ENCODE measurements at regions not wholly inside any gene's neighbourhood (a gene's known extent, or its start where the extent isn't known, plus 50 kb on each side); places are given as distances from the start of the nearest gene placed in this dataset.

DNA sequence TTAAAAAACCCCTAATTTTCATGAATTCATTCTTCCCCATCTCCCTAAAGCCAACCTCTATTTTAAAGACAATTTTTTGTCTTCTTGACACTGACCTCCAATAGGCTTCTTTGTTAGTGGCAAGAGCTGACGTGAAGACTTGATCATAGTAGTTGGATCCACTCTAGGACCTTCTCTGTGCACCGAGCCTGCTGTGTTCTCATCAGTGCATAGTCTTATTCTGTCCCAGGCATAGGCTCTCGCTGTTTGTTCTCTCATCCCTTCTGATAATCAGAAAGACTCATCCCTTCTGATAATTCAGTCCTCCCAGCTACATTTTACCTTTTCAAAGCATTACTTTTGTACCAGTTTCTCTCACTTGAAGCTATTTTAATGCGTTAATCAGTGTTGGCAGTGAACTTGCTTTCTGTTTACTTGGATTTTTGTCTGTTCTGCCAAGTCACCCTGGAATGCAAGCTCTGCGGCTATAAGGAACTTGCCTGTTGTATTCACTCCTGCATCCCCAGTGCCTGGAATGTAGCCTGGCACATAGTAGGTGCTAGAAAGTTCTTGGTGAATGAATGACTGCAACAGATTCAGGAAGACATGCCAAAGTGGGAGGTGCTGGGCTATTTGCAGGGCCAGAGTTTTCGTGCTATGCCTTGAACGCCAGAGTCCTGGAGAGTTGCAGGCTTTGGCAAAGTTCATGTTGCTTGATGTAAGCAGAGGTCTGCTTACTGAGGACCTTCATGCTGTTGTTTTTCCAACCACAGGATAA is 147.6 kb upstream of the MPHOSPH6 start:
- peaks cover 5% of the 10 kb centered on the region for H3K27me3 Mint-ChIP-seq
- CTCF ChIA-PET = no interaction called here

GRCh38 chr16:82313754-82314153 is 143.7 kb upstream of the MPHOSPH6 start:
- H3K27me3 Mint-ChIP-seq = peaks cover 15% of the 10 kb centered on the region
- DNase-seq = no peak
- ChIA-PET POLR2A (no interaction called here), CTCF (no interaction called here)
- intact Hi-C loops (cut with DNase I, micrococcal nuclease) = no loop called here
- H3K4me1 Mint-ChIP-seq = no peaks in the 10 kb centered on the region
- no peak for ATAC-seq
- no peaks in the 10 kb centered on the region for H3K36me3 Mint-ChIP-seq (ENCODE audit: low read depth)
- no peaks in the 10 kb centered on the region for H3K9me3 Mint-ChIP-seq (ENCODE audit: low read depth)
- H3K4me3 Mint-ChIP-seq = no peak overlapping the region
- no peak overlapping the region for H3K27ac Mint-ChIP-seq

More for the DNA sequence above, 147.6 kb upstream of the MPHOSPH6 start:
- ATAC-seq = no peak
- DNase-seq = no peak
- no peaks in the 10 kb centered on the region for H3K4me1 Mint-ChIP-seq
- H3K4me3 Mint-ChIP-seq = no peak overlapping the region
- H3K27ac Mint-ChIP-seq = no peak overlapping the region
- no peaks in the 10 kb centered on the region for H3K9me3 Mint-ChIP-seq (ENCODE audit: low read depth)
- intact Hi-C loops (cut with DNase I, micrococcal nuclease) = no loop called here
- H3K36me3 Mint-ChIP-seq (ENCODE audit: low read depth) = no peaks in the 10 kb centered on the region
- POLR2A ChIA-PET = no interaction called here

- ChIA-PET POLR2A (no interaction called here), CTCF (no interaction called here)
- ATAC-seq (no peak), DNase-seq (no peak)
- Mint-ChIP-seq H3K27me3 (peaks cover 15% of the 10 kb centered on the region), H3K4me1 (no peaks in the 10 kb centered on the region), H3K27ac (no peak overlapping the region), H3K36me3 (ENCODE audit: low read depth) (no peaks in the 10 kb centered on the region), H3K9me3 (ENCODE audit: low read depth) (no peaks in the 10 kb centered on the region), H3K4me3 (no peak overlapping the region)
- intact Hi-C loops (cut with DNase I, micrococcal nuclease) = no loop called here
These were observed 141.5 kb upstream of the MPHOSPH6 start for GRCh38 chr16:82311528-82311927.

- H3K4me1 Mint-ChIP-seq = no peaks in the 10 kb centered on the region
- ChIA-PET CTCF (no interaction called here), POLR2A (no interaction called here)
- H3K9me3 Mint-ChIP-seq (ENCODE audit: low read depth) = no peaks in the 10 kb centered on the region
- H3K27me3 Mint-ChIP-seq = peaks cover 2% of the 10 kb centered on the region
- no peak overlapping the region for H3K4me3 Mint-ChIP-seq
- intact Hi-C loops (cut with DNase I, micrococcal nuclease) = no loop called here
- H3K36me3 Mint-ChIP-seq (ENCODE audit: low read depth) = no peaks in the 10 kb centered on the region
- ATAC-seq = no peak
- no peak overlapping the region for H3K27ac Mint-ChIP-seq
- peak; percentile 5 for DNase-seq
These were observed 132.2 kb upstream of the MPHOSPH6 start for GRCh38 chr16:82302042-82302727.

- DNase-seq = peak; percentile 13
- POLR2A ChIA-PET = interaction anchor here (0.5 kb wide), 1 partner anchor 1104 kb away, joined by 3 read pairs; no protein-coding TSS in a partner anchor
- no peaks in the 10 kb centered on the region for H3K36me3 Mint-ChIP-seq (ENCODE audit: low read depth)
- H3K9me3 Mint-ChIP-seq (ENCODE audit: low read depth) = no peaks in the 10 kb centered on the region
- H3K27me3 Mint-ChIP-seq = peaks cover 2% of the 10 kb centered on the region
- no peak overlapping the region for H3K27ac Mint-ChIP-seq
- H3K4me3 Mint-ChIP-seq = no peak overlapping the region
- intact Hi-C loops (cut with DNase I, micrococcal nuclease) = no loop called here
- CTCF ChIA-PET = no interaction called here
- ATAC-seq = peak; percentile 37
- H3K4me1 Mint-ChIP-seq = no peaks in the 10 kb centered on the region
These were observed 131.2 kb upstream of the MPHOSPH6 start for GRCh38 chr16:82301146-82301755.

DNA sequence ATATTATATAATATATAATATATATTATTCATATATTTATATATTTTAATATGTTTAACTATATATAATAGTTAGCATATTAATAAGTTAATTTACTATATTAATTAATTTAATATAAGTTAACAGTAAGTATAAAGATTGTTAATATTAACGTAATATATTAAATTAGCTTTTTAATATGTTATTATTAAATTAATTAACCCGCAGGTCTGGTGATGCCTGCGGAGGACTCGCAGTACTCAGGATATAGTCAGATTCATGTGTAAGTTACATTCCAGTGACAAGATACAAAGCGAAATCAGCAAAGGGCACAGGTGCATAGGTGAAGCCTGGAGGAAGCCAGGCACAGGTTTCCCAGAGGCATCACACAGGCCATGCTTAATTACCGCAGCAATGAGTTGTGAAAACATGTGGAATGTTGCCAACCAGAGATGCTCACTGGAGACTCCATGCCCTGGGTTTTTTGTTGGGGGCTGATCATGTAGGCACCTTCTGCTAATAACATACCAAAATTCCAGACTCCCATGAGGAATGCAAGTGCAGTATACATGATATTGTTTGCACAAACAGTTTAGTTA is 130.4 kb upstream of the MPHOSPH6 start:
- H3K36me3 Mint-ChIP-seq (ENCODE audit: low read depth) = no peaks in the 10 kb centered on the region
- peak; percentile 9 for DNase-seq
- intact Hi-C loops (cut with DNase I, micrococcal nuclease) = no loop called here
- H3K4me1 Mint-ChIP-seq = no peaks in the 10 kb centered on the region
- H3K4me3 Mint-ChIP-seq = no peak overlapping the region
- ATAC-seq = peak; percentile 35
- no peak overlapping the region for H3K27ac Mint-ChIP-seq
- H3K27me3 Mint-ChIP-seq = peaks cover 2% of the 10 kb centered on the region
- CTCF ChIA-PET = no interaction called here
- POLR2A ChIA-PET = interaction anchor here (0.5 kb wide), 1 partner anchor 1105 kb away, joined by 3 read pairs; no protein-coding TSS in a partner anchor
- no peaks in the 10 kb centered on the region for H3K9me3 Mint-ChIP-seq (ENCODE audit: low read depth)

GRCh38 chr16:82298472-82298871 is 128.4 kb upstream of the MPHOSPH6 start:
- H3K4me1 Mint-ChIP-seq = no peaks in the 10 kb centered on the region
- intact Hi-C loops (cut with DNase I, micrococcal nuclease) = no loop called here
- no peak overlapping the region for H3K4me3 Mint-ChIP-seq
- DNase-seq (no peak), ATAC-seq (peak; percentile 47)
- peaks cover 7% of the 10 kb centered on the region for H3K27me3 Mint-ChIP-seq
- H3K9me3 Mint-ChIP-seq (ENCODE audit: low read depth) = no peaks in the 10 kb centered on the region
- CTCF ChIA-PET = no interaction called here
- no peaks in the 10 kb centered on the region for H3K36me3 Mint-ChIP-seq (ENCODE audit: low read depth)
- POLR2A ChIA-PET = no interaction called here
- H3K27ac Mint-ChIP-seq = no peak overlapping the region

- POLR2A ChIA-PET = no interaction called here
These were observed 125.5 kb upstream of the MPHOSPH6 start for GRCh38 chr16:82295290-82296201.

DNA sequence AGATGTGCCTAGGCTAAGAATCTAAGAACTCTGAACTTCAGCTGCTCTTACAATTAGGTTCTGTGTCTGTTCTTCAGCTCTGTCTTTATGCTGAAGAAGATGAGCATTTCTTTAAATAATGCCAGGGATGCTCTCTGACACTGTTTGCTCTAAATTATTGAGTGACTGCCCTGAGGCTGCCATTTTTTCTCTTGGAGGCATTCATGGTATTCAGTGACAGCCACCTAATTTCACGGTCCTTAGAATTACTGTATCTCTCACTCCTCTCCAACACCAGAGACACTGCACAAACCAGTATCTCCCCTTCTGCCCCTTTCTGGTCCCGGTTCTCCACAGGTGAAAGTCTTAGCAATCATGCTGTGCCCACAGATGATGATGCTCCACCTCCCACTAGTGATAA is 123.6 kb upstream of the MPHOSPH6 start:
- intact Hi-C loops (cut with DNase I, micrococcal nuclease) = no loop called here
- no peak for ATAC-seq
- no peak overlapping the region for H3K4me3 Mint-ChIP-seq
- DNase-seq = no peak
- POLR2A ChIA-PET = no interaction called here
- peaks cover 5% of the 10 kb centered on the region for H3K27me3 Mint-ChIP-seq
- no peaks in the 10 kb centered on the region for H3K9me3 Mint-ChIP-seq (ENCODE audit: low read depth)
- no peaks in the 10 kb centered on the region for H3K36me3 Mint-ChIP-seq (ENCODE audit: low read depth)
- CTCF ChIA-PET = no interaction called here
- no peak overlapping the region for H3K27ac Mint-ChIP-seq
- no peaks in the 10 kb centered on the region for H3K4me1 Mint-ChIP-seq

More at GRCh38 chr16:82295290-82296201, 125.5 kb upstream of the MPHOSPH6 start:
- no peaks in the 10 kb centered on the region for H3K4me1 Mint-ChIP-seq
- CTCF ChIA-PET = no interaction called here
- H3K27ac Mint-ChIP-seq = no peak overlapping the region
- no peaks in the 10 kb centered on the region for H3K9me3 Mint-ChIP-seq (ENCODE audit: low read depth)
- ATAC-seq (no peak), DNase-seq (no peak)
- H3K36me3 Mint-ChIP-seq (ENCODE audit: low read depth) = no peaks in the 10 kb centered on the region
- intact Hi-C loops (cut with DNase I, micrococcal nuclease) = no loop called here
- peaks cover 5% of the 10 kb centered on the region for H3K27me3 Mint-ChIP-seq
- H3K4me3 Mint-ChIP-seq = no peak overlapping the region

DNA sequence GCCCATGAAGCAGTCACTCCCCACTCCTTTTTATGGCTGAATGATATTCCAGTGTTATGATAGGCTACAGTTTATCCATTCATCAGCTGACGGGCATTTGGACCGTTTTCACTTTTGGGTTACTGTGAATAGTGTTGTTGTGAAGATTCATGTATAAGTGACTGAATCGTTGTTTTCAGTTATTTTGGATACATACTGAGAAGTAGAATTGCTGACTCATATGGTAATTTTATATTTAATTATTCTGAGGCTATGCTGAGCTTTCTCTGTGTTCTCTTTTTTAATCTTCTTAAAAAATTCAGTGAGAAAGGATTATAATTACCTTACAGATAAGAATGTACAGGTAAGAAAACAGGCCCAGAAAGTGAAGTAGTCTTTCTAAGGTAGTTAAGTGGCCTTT is 117.9 kb upstream of the MPHOSPH6 start:
- Mint-ChIP-seq H3K9me3 (ENCODE audit: low read depth) (no peaks in the 10 kb centered on the region), H3K4me1 (no peaks in the 10 kb centered on the region), H3K27me3 (peaks cover 2% of the 10 kb centered on the region), H3K36me3 (ENCODE audit: low read depth) (no peaks in the 10 kb centered on the region), H3K27ac (no peak overlapping the region), H3K4me3 (no peak overlapping the region)
- CTCF ChIA-PET = interaction anchor here (1.1 to 1.2 kb wide), 2 partner anchors 24 to 25 kb away, joined by 4 read pairs; no protein-coding TSS in a partner anchor
- intact Hi-C loops (cut with DNase I, micrococcal nuclease) = no loop called here
- ATAC-seq (no peak), DNase-seq (no peak)
- POLR2A ChIA-PET = no interaction called here

DNA sequence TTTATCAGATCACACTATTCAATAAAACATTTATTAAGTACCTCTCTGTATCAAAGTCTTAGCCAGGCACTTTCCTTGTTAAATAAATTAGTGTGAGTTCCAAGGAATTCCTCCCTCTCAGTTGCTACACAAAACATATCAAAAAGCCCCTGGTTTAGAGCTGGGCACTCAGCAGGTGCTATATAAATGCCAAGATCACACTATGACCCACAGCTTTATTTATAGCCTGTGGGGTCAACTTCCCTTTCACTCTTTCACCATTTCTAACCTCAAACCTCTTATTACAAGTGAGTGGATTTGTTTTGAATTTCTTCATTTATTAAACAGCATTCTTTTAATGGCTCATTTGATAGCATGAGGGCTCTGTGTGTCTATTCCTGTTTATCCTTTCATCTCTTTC is 112.6 kb upstream of the MPHOSPH6 start:
- Mint-ChIP-seq H3K9me3 (ENCODE audit: low read depth) (no peaks in the 10 kb centered on the region), H3K27ac (no peak overlapping the region), H3K4me1 (no peaks in the 10 kb centered on the region), H3K36me3 (ENCODE audit: low read depth) (no peaks in the 10 kb centered on the region), H3K4me3 (no peak overlapping the region), H3K27me3 (peaks cover 2% of the 10 kb centered on the region)
- POLR2A ChIA-PET = no interaction called here
- DNase-seq (no peak), ATAC-seq (no peak)
- intact Hi-C loops (cut with DNase I, micrococcal nuclease) = loop anchor here in 1 of 2 experiments (5.0 kb wide), 1 partner anchor 345 kb away; the partner anchor contains the start of gene CDH13
- CTCF ChIA-PET = interaction anchor here (0.6 to 1.4 kb wide), 3 partner anchors 20 to 351 kb away, joined by 3 read pairs; no protein-coding TSS in a partner anchor

Data from activated CD4-positive, alpha-beta T cell treated with anti-CD3 and anti-CD28 coated beads for 36 hours (primary cell).